Large intestine (tissue), 3 donors: ENCODE measurements at regions not wholly inside any gene's neighbourhood (a gene's known extent, or its start where the extent isn't known, plus 50 kb on each side); places are given as distances from the start of the nearest gene placed in this dataset.

Experiments
- DNase-seq, 2 donors: peaks; one replicate each; pipeline versions ENCODE4 v3.0.0 to v3.0.0-alpha.2; 2013
- H3K27ac ChIP-seq: one replicate; pipeline ENCODE4 v1.5.1; 2013; ENCODE audit warnings: low read length
- H3K27me3 ChIP-seq: 2 replicates; pipeline ENCODE4 v1.6.1; 2013; ENCODE audit warnings: low read length; ENCODE audit not compliant: control insufficient read depth, insufficient read depth
- H3K36me3 ChIP-seq: 2 replicates; pipeline ENCODE4 v1.6.1; 2013; ENCODE audit warnings: low read length; ENCODE audit not compliant: control insufficient read depth, insufficient read depth
- H3K4me1 ChIP-seq: one replicate; pipeline ENCODE4 v1.6.1; 2013; ENCODE audit warnings: low read length; ENCODE audit not compliant: control insufficient read depth, insufficient read depth
- H3K4me3 ChIP-seq: one replicate; pipeline ENCODE4 v1.5.1; 2013; ENCODE audit warnings: low read length
- H3K9me3 ChIP-seq: one replicate; pipeline ENCODE4 v1.6.1; 2013; ENCODE audit warnings: mild to moderate bottlenecking, low read depth, low read length, moderate library complexity; ENCODE audit not compliant: control insufficient read depth
- WGBS: methylation state at CpG from one replicate; pipeline ENCODE4 v1.1.5; 2013; ENCODE audit warnings: low lambda C conversion rate; ENCODE audit not compliant: insufficient coverage; 5-methylcytosine and 5-hydroxymethylcytosine counted together

DNA sequence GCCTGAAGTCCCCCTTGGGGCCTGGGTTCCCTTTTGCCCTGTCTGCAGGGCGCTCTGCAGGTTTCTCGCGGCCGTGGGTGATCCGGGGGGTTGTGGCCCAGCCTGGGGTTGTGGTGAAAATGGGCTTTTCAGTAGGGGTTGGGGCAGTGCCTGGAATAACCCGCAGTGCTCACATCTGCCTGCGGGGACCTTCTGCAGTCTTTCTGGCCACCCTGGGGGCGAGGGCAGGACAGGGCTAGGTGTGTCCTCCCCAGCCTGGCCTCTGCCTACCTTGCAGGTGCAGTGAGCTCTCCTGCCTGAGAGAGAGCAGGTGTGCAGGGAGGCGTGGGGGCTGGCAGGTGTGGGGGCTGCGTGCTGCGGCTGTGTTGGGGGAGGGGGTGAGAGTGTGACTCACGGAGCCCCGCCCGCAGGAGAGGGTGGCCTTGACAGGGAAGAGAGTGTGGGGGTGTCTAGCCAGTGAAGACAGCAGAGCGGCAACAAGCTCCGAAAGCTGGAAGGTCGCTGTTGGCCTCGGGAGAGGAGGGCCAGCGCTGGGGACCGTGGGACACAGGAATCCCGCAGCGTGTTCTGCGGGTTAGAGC lies 131.4 kb downstream of the MRPL36 start:
- no peak overlapping the region for H3K27ac ChIP-seq
- no CpG with 5 or more reads among the region's 23 CpGs for WGBS
- H3K4me1 ChIP-seq, result peaks cover 7% of the 10 kb centered on the region
- H3K4me3 ChIP-seq, result no peak overlapping the region
- H3K27me3 ChIP-seq, result peaks cover 80% of the 10 kb centered on the region
- no peak for DNase-seq
- H3K36me3 ChIP-seq, result no peaks in the 10 kb centered on the region
- H3K9me3 ChIP-seq, result no peaks in the 10 kb centered on the region

DNA sequence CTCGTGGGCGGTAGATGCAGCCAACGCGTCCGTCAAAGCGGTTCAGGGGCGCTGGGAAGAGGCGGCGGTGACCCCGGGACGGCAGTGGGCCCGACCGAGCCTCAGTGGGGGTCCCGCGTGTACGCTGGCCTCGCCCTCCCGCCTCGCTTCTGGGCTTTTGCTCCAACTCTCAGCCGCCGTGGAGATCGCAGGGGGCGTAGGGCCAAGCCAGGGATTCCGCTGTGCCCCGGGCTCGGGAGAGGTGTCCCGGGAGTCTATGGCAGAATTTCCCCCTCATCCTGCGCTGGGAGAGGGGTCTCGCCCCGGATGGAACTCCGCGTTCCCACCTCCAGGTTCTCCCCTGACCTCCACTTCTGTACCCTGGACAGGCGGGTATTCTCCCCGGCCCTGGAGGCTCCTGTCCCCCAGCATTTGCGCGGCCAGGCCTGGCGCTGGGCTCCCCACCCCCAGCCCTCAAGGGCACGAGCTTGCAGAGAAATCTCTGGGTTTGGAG lies 131.9 kb downstream of the MRPL36 start:
- Histone ChIP-seq H3K9me3 (no peaks in the 10 kb centered on the region), H3K4me3 (no peak overlapping the region), H3K4me1 (peaks cover 7% of the 10 kb centered on the region), H3K27ac (no peak overlapping the region), H3K27me3 (peaks cover 78% of the 10 kb centered on the region), H3K36me3 (no peaks in the 10 kb centered on the region)
- no CpG with 5 or more reads among the region's 38 CpGs for whole genome bisulfite sequencing
- DNase-seq, result no peak

DNA sequence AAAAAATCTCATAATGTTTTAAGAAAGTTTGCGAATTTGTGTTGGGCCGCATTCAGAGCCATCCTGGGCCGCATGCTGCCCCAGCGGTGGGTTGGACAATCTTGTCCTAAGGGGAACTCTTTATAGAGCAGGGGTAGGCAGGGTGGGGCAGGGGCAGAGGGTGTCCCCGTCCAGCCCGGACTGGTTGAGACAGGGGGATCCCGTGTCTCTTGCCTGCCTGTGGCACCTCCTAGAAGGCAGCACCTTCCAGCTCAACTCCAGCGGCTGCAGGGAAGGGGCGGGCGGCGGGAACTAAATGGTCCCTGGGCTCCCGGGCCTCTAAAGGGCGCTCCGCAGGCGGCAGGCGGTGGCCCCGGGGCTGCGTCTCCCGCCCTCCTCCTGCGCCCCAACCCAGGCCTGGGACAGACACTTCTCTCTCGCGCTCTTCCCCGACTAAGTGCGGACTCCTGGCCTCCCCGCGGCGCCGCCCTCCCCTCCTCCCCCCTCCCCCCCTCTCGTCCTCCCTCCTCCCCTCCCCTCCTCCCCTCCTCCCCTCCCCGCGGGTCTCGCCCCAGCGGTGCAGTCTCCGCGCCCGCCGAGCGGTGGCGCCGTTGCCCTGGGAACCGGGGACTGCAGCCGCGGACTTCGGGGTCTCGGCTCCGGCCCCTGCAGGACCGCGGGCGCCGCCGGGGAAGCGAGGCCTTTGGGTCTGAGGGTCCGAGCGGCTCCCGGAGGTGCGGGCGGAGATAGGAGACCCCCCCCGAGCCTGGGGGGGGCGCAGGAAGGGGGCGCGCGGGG lies 132.6 kb downstream of the MRPL36 start:
- no peak overlapping the region for H3K4me3 ChIP-seq
- no CpG with 5 or more reads among the region's 62 CpGs for WGBS
- DNase-seq, result peak in 1 of 2 donors; percentile 26
- no peaks in the 10 kb centered on the region for H3K36me3 ChIP-seq
- H3K27me3 ChIP-seq, result peaks cover 71% of the 10 kb centered on the region
- H3K9me3 ChIP-seq, result no peaks in the 10 kb centered on the region
- H3K4me1 ChIP-seq, result peaks cover 7% of the 10 kb centered on the region
- no peak overlapping the region for H3K27ac ChIP-seq

DNA sequence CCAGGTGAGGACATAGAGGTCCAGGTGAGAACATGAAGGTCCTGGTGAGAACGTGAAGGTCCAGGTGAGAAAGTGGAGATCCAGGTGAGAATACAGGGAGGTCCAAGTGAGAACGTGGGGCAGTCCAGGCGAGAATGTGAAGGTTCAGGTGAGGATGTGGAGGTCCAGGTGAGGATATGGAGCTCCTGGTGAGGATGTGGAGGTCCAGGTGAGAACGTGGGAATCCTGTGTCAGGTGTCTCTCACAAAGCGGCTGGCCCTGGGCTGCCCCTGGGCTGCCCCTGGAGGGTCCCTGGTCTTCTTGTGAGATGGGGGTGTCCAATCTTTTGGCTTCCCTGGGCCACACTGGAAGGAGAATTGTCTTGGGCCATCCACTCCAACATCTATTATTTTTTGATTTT lies 133.4 kb downstream of the MRPL36 start:
- 79% methylated on average over 3 of the region's 5 CpGs for WGBS
- Histone ChIP-seq H3K4me3 (no peak overlapping the region), H3K27me3 (peaks cover 66% of the 10 kb centered on the region), H3K27ac (no peak overlapping the region), H3K36me3 (no peaks in the 10 kb centered on the region), H3K9me3 (no peaks in the 10 kb centered on the region), H3K4me1 (peaks cover 7% of the 10 kb centered on the region)
- no peak for DNase-seq

DNA sequence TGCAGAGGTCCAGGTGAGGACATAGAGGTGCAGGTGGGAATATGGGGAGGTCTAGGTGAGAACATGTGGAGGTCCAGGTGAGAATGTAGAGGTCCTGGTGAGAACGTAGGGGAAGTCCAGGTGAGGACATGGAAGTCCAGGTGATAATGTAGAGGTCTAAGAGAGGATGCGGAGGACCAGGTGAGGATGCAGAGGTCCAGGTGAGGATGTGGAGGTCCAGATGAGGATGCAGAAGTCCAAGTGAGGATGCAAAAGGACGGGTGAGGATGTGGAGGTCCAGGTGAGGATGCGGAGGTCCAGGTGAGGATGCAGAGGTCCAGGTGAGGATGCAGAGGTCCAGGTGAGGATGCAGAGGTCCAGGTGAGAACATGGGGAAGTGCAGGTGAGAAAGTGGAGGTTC lies 133.8 kb downstream of the MRPL36 start:
- Histone ChIP-seq H3K27ac (no peak overlapping the region), H3K4me3 (no peak overlapping the region), H3K4me1 (peaks cover 7% of the 10 kb centered on the region), H3K36me3 (no peaks in the 10 kb centered on the region), H3K27me3 (peaks cover 62% of the 10 kb centered on the region), H3K9me3 (no peaks in the 10 kb centered on the region)
- no peak for DNase-seq
- 89% methylated on average over 4 of the region's 4 CpGs for WGBS

DNA sequence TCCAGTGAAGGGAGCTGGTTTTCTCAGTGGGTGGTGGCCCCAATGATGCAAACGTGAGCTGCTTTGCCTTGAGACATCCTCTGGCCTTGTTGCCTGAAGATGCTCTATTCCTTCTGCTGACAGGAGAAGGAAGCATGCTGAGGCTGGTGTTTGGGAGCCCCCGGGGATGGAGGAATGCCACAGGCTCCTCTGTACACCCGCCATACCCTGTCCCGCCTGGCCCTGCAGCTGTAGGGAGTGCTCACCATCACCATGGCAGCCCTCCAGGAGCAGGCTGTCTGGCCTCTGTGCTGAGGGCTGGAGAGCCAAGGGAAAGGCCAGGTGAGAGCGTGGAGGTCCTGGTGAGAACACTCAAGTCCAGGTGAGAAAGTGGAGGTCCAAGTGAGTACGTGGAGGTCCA lies 134.4 kb downstream of the MRPL36 start:
- Histone ChIP-seq H3K36me3 (no peaks in the 10 kb centered on the region), H3K4me3 (no peak overlapping the region), H3K27me3 (peaks cover 63% of the 10 kb centered on the region), H3K4me1 (peaks cover 7% of the 10 kb centered on the region), H3K9me3 (no peaks in the 10 kb centered on the region), H3K27ac (no peak overlapping the region)
- no CpG with 5 or more reads among the region's 6 CpGs for WGBS
- DNase-seq, result no peak

DNA sequence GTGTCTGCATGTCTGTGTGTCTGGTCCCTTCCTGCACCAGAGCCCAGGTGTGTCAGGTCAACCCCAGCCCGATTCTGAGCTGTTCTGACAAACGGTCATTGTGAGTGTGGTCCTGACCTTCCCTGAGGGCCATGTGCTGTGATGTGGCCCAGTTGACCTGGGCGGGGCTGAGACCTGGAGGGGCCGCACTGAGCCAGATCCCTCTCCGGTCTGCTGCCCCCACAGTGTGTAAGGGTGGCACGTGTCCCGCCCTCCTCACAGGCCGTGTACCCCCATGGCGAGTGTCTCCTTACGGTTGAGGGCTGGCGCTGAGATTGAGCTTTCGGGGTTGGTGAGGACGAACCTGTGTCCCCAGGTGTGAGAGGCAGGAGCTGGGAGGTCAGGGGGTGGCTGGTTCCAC lies 136.5 kb downstream of the MRPL36 start:
- peaks cover 60% of the 10 kb centered on the region for H3K27me3 ChIP-seq
- peaks cover 7% of the 10 kb centered on the region for H3K4me1 ChIP-seq
- WGBS, result no CpG with 5 or more reads among the region's 13 CpGs
- no peak overlapping the region for H3K4me3 ChIP-seq
- H3K27ac ChIP-seq, result no peak overlapping the region
- DNase-seq, result no peak
- no peaks in the 10 kb centered on the region for H3K36me3 ChIP-seq
- H3K9me3 ChIP-seq, result no peaks in the 10 kb centered on the region

DNA sequence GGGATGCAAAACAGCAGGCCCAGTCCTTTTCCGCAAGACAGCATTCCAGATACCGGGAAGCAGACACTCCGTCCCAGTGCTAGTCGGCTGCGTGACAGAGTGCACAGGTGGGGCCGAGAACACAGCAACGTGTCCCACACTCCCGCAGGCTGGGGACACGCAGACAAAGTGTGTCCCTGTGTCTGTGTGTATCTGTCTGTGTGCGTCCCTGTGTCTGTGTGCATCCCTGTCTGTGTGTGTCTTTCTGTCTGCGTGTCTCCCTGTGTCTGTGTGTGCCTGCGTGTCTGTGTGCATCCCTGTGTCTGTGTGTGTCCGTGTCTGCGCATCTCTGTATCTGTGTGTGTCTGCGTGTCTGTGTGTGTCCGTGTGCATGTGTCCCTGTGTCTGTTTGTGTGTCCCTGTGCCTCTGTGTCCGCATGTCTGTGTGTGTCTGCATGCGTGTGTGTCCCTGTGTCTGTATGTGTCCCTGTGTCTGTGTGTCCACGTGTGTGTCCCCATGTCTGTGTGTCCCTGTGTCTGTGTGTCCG lies 137.0 kb downstream of the MRPL36 start:
- Histone ChIP-seq H3K9me3 (no peaks in the 10 kb centered on the region), H3K4me3 (no peak overlapping the region), H3K27ac (no peak overlapping the region), H3K27me3 (peaks cover 55% of the 10 kb centered on the region), H3K4me1 (peaks cover 5% of the 10 kb centered on the region), H3K36me3 (no peaks in the 10 kb centered on the region)
- DNase-seq, result no peak
- no CpG with 5 or more reads among the region's 20 CpGs for whole genome bisulfite sequencing

DNA sequence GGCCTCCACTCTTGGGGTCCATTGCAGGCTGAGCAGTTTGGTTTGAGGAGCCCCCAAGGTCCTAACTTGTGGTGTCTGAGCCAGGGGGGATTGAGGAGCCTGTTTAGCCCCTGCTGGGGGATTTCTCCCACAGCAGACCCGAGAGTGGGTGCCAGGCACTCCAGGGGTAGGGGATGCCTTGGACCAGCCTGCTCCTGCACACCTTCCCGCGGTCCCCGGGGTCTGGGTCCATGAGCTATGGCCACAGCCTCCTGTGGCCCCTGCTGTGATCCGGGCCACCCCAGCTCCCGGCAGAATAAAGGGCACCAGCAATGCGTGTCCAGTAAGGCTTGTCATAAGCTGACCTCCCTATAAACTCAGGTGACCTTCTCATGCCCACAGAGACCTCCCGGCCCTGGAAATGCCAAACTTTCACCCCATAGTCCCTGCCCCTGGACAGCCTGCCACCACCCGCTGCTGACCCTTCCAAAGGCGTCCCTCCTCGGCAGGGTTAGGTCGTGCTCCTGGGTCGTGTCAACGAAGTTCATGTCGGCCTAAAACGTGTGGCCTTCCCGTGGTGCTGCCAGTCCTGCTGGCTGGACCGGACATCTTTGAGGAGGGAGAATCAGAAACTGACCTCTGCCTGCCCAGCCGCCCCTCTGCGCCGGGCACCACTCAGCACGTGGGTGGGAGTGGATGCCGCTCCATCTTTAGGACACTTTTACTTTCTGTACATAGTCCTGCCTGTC lies 137.6 kb downstream of the MRPL36 start:
- no peak for DNase-seq
- no peaks in the 10 kb centered on the region for H3K9me3 ChIP-seq
- H3K4me3 ChIP-seq, result no peak overlapping the region
- H3K27ac ChIP-seq, result no peak overlapping the region
- peaks cover 58% of the 10 kb centered on the region for H3K27me3 ChIP-seq
- peaks cover 5% of the 10 kb centered on the region for H3K4me1 ChIP-seq
- H3K36me3 ChIP-seq, result no peaks in the 10 kb centered on the region
- WGBS, result no CpG with 5 or more reads among the region's 23 CpGs

DNA sequence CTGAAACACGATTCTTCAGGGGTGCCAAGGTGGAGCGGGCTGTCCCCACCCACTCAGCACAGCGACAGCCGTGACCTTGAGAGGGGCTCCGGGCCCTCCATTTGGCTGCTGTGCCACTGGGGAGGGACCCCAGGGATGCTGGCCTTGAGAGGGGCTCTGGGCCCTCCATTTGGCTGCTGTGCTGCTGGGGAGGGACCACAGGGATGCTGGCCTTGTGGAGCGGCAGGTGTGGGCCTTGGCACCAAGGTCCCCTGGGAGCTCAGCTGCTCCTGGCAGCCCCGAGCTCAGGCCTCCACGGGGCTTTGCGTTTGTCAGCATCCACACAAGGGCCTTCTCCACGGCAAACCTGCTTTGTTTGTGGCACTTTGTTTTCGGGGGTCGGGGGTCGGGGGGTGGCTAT lies 137.6 kb upstream of the LPCAT1 start:
- Histone ChIP-seq H3K4me3 (no peak overlapping the region), H3K27me3 (peaks cover 51% of the 10 kb centered on the region), H3K9me3 (no peaks in the 10 kb centered on the region), H3K27ac (no peak overlapping the region), H3K4me1 (no peaks in the 10 kb centered on the region), H3K36me3 (no peaks in the 10 kb centered on the region)
- no peak for DNase-seq
- WGBS, result no CpG with 5 or more reads among the region's 13 CpGs
